ENCODE measurements at regions not wholly inside any gene's neighbourhood (a gene's known extent, or its start where the extent isn't known, plus 50 kb on each side); places are given as distances from the start of the nearest gene placed in this dataset.

DNA sequence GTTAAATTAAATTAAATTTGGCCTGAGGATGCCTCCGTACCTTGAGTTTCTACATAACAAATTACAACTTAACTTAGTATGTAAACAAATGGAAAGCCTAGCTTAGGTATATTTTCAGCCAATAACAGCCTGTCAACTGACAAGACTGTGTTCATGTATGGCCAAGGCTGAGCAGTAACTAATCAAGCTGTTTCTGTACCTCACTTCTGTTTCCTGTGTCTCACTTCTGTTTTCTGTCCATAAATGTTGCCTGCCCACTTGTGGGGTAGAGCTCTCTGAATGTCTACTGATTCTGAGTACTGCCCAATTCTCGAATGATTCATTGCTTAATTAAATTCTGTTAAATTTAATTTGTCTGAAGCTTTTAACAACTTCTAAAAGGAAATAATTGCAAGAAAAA is 445.2 kb downstream of the PCDH11X start:
- H3K27ac ChIP-seq (ENCODE audit: low read depth, low read length, poor library complexity, severe bottlenecking), result no peak overlapping the region
- H3K9me3 ChIP-seq (ENCODE audit: low read depth, low read length, poor library complexity, severe bottlenecking), result no peaks in the 10 kb centered on the region
- H3K27me3 ChIP-seq (replicated peaks; ENCODE audit: insufficient read depth, low read depth, low read length, poor library complexity), result no peaks in the 10 kb centered on the region
- no peak overlapping the region for H3K4me3 ChIP-seq (ENCODE audit: low read depth, low read length, poor library complexity, severe bottlenecking)
- intact Hi-C loops (cut with micrococcal nuclease; ENCODE audit: unreplicated experiment), result no loop called here
- H3K36me3 ChIP-seq (ENCODE audit: insufficient read depth, low read length, poor library complexity, severe bottlenecking), result no peaks in the 10 kb centered on the region
- CTCF ChIA-PET, result no interaction called here
- no peak for TF ChIP-seq EZH2 (IDR thresholded peaks at IDR 0.05; ENCODE audit: borderline replicate concordance, low read depth, low read length, poor library complexity, severe bottlenecking)
- TF ChIP-seq, protein P1, sequence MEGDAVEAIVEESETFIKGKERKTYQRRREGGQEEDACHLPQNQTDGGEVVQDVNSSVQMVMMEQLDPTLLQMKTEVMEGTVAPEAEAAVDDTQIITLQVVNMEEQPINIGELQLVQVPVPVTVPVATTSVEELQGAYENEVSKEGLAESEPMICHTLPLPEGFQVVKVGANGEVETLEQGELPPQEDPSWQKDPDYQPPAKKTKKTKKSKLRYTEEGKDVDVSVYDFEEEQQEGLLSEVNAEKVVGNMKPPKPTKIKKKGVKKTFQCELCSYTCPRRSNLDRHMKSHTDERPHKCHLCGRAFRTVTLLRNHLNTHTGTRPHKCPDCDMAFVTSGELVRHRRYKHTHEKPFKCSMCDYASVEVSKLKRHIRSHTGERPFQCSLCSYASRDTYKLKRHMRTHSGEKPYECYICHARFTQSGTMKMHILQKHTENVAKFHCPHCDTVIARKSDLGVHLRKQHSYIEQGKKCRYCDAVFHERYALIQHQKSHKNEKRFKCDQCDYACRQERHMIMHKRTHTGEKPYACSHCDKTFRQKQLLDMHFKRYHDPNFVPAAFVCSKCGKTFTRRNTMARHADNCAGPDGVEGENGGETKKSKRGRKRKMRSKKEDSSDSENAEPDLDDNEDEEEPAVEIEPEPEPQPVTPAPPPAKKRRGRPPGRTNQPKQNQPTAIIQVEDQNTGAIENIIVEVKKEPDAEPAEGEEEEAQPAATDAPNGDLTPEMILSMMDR (conservative IDR thresholded peaks at IDR 0.05; ENCODE audit: low read depth, low read length), result no peak
- peaks cover 3% of the 10 kb centered on the region for H3K4me1 ChIP-seq (ENCODE audit: insufficient read depth, low read length, poor library complexity, severe bottlenecking)
- BruUV-seq (replicated peaks), result no TSS peak
- DNase-seq (ENCODE audit: low spot score), result no peak
- POLR2A ChIA-PET (ENCODE audit: low non-redundant PET), result interaction anchor here (0.6 kb wide), 1 partner anchor 48 kb away, joined by 3 read pairs; no protein-coding TSS in a partner anchor

DNA sequence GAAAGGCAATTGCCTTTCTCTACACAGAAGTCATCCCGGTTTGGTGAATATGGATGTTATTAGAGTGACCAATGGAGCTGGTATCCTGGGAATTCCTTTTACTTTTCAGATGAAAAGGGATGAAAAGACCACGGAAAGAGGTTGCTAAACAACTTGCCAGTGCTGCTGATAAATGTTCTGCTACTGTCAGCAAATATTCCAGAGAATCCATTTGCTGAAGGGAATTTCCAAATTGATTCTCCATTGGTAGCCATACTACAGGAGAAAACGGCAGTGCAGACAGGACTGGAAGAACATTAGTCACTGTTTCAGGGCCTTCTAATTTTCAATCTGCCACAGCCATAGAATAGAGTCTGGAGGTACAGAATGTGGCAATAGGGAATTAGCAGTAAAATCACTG is 451.5 kb downstream of the PCDH11X start:
- intact Hi-C loops (cut with micrococcal nuclease; ENCODE audit: unreplicated experiment), result loop anchor here (5.0 to 10.0 kb wide), 2 partner anchors 1194 to 1307 kb away; no protein-coding TSS in a partner anchor
- ChIA-PET CTCF (no interaction called here), POLR2A (ENCODE audit: low non-redundant PET) (no interaction called here)
- no TSS peak for BruUV-seq (replicated peaks)
- Histone ChIP-seq H3K9me3 (ENCODE audit: low read depth, low read length, poor library complexity, severe bottlenecking) (no peaks in the 10 kb centered on the region), H3K4me1 (ENCODE audit: insufficient read depth, low read length, poor library complexity, severe bottlenecking) (peaks cover 13% of the 10 kb centered on the region), H3K27ac (ENCODE audit: low read depth, low read length, poor library complexity, severe bottlenecking) (no peak overlapping the region), H3K27me3 (replicated peaks; ENCODE audit: insufficient read depth, low read depth, low read length, poor library complexity) (no peaks in the 10 kb centered on the region), H3K36me3 (ENCODE audit: insufficient read depth, low read length, poor library complexity, severe bottlenecking) (no peaks in the 10 kb centered on the region), H3K4me3 (ENCODE audit: low read depth, low read length, poor library complexity, severe bottlenecking) (no peak overlapping the region)
- peak; percentile 19 for DNase-seq (ENCODE audit: low spot score)
- TF ChIP-seq, protein P1 (conservative IDR thresholded peaks at IDR 0.05; ENCODE audit: low read depth, low read length), result no peak
- no peak for TF ChIP-seq EZH2 (IDR thresholded peaks at IDR 0.05; ENCODE audit: borderline replicate concordance, low read depth, low read length, poor library complexity, severe bottlenecking)

GRCh38 chrX:92231391-92231790 is 452.2 kb downstream of the PCDH11X start:
- no peak overlapping the region for H3K27ac ChIP-seq (ENCODE audit: low read depth, low read length, poor library complexity, severe bottlenecking)
- intact Hi-C loops (cut with micrococcal nuclease; ENCODE audit: unreplicated experiment), result loop anchor here (5.0 to 10.0 kb wide), 2 partner anchors 1193 to 1306 kb away; no protein-coding TSS in a partner anchor
- H3K4me1 ChIP-seq (ENCODE audit: insufficient read depth, low read length, poor library complexity, severe bottlenecking), result peaks cover 13% of the 10 kb centered on the region
- no peak for TF ChIP-seq EZH2 (IDR thresholded peaks at IDR 0.05; ENCODE audit: borderline replicate concordance, low read depth, low read length, poor library complexity, severe bottlenecking)
- TF ChIP-seq, protein P1 (conservative IDR thresholded peaks at IDR 0.05; ENCODE audit: low read depth, low read length), result no peak
- H3K9me3 ChIP-seq (ENCODE audit: low read depth, low read length, poor library complexity, severe bottlenecking), result no peaks in the 10 kb centered on the region
- H3K4me3 ChIP-seq (ENCODE audit: low read depth, low read length, poor library complexity, severe bottlenecking), result no peak overlapping the region
- ChIA-PET POLR2A (ENCODE audit: low non-redundant PET) (no interaction called here), CTCF (no interaction called here)
- no TSS peak for BruUV-seq (replicated peaks)
- DNase-seq (ENCODE audit: low spot score), result no peak
- H3K27me3 ChIP-seq (replicated peaks; ENCODE audit: insufficient read depth, low read depth, low read length, poor library complexity), result no peaks in the 10 kb centered on the region
- H3K36me3 ChIP-seq (ENCODE audit: insufficient read depth, low read length, poor library complexity, severe bottlenecking), result no peaks in the 10 kb centered on the region

Measured in A673 (cell line).